ENCODE measurements at regions not wholly inside any gene's neighbourhood (a gene's known extent, or its start where the extent isn't known, plus 50 kb on each side); places are given as distances from the start of the nearest gene placed in this dataset.

DNA sequence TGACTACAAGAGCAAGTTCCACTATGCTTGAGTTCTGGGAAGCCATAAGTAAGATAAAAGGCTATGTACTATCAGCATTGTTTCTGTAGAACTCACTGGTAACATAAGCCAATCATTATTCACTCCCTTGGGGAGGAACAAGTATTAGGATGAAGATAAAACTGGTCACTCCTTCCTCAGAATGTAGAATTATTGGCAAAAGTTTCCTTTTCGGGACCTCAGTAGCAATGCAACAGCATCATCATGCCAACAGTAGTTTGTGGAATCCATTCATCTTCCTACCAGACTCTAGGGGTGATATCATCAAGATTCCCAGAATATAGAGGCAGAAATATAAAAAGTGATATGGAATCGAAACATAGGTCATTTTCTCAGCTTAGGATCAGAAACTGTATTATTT, 209.5 kb downstream of the PLOD2 start:
- Histone ChIP-seq H3K4me1 (no peaks in the 10 kb centered on the region), H3K9me3 (no peaks in the 10 kb centered on the region), H3K4me3 (no peak overlapping the region), H3K27ac (no peak overlapping the region), H3K27me3 (no peaks in the 10 kb centered on the region), H3K36me3 (no peaks in the 10 kb centered on the region)
- no peak for DNase-seq (ENCODE audit: extremely low spot score in 2 of 2)
- intact Hi-C loops (cut with DNase I) = no loop called here
- TF ChIP-seq, protein P1, sequence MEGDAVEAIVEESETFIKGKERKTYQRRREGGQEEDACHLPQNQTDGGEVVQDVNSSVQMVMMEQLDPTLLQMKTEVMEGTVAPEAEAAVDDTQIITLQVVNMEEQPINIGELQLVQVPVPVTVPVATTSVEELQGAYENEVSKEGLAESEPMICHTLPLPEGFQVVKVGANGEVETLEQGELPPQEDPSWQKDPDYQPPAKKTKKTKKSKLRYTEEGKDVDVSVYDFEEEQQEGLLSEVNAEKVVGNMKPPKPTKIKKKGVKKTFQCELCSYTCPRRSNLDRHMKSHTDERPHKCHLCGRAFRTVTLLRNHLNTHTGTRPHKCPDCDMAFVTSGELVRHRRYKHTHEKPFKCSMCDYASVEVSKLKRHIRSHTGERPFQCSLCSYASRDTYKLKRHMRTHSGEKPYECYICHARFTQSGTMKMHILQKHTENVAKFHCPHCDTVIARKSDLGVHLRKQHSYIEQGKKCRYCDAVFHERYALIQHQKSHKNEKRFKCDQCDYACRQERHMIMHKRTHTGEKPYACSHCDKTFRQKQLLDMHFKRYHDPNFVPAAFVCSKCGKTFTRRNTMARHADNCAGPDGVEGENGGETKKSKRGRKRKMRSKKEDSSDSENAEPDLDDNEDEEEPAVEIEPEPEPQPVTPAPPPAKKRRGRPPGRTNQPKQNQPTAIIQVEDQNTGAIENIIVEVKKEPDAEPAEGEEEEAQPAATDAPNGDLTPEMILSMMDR (IDR thresholded peaks at IDR 0.05) = no peak
- TF ChIP-seq POLR2AphosphoS5 (IDR thresholded peaks at IDR 0.05; ENCODE audit: insufficient read depth in 1 of 2, low read depth in 1 of 2) (no peak), POLR2A (IDR thresholded peaks at IDR 0.05) (no peak)

DNA sequence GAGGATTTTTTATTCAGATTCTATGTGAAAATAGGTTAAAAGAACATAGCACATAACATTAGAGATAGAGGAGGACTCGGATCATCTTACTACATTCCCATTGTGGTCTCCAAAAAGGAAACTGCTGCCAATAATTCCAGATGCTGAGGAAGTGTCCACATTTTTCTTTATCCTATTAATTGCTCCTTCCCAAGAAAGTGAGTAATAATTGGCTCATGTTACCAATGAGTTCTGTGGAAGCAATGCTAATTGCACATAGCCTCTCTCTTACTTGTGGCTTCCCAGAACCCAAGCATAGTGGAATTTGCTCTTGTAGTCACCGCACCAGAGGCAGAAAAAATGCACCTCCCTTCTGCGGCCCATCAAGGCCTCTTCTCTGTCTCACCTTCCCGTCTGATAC, 208.4 kb downstream of the PLOD2 start:
- H3K27me3 ChIP-seq = no peaks in the 10 kb centered on the region
- TF ChIP-seq POLR2AphosphoS5 (IDR thresholded peaks at IDR 0.05; ENCODE audit: insufficient read depth in 1 of 2, low read depth in 1 of 2) (no peak), POLR2A (IDR thresholded peaks at IDR 0.05) (no peak)
- TF ChIP-seq, protein P1 (IDR thresholded peaks at IDR 0.05) = no peak
- no peaks in the 10 kb centered on the region for H3K4me1 ChIP-seq
- no peaks in the 10 kb centered on the region for H3K9me3 ChIP-seq
- no peaks in the 10 kb centered on the region for H3K36me3 ChIP-seq
- DNase-seq (ENCODE audit: extremely low spot score in 2 of 2) = no peak
- H3K4me3 ChIP-seq = no peak overlapping the region
- intact Hi-C loops (cut with DNase I) = no loop called here
- H3K27ac ChIP-seq = no peak overlapping the region

- Histone ChIP-seq H3K27ac (no peak overlapping the region), H3K9me3 (no peaks in the 10 kb centered on the region), H3K4me3 (no peak overlapping the region), H3K27me3 (no peaks in the 10 kb centered on the region), H3K36me3 (no peaks in the 10 kb centered on the region), H3K4me1 (no peaks in the 10 kb centered on the region)
- intact Hi-C loops (cut with DNase I) = no loop called here
- DNase-seq (ENCODE audit: extremely low spot score in 2 of 2) = no peak
- TF ChIP-seq, protein P1 (IDR thresholded peaks at IDR 0.05) = no peak
- TF ChIP-seq POLR2AphosphoS5 (IDR thresholded peaks at IDR 0.05; ENCODE audit: insufficient read depth in 1 of 2, low read depth in 1 of 2) (no peak), POLR2A (IDR thresholded peaks at IDR 0.05) (no peak)
Measured at GRCh38 chr3:145953316-145953715, 207.7 kb downstream of the PLOD2 start.

- Histone ChIP-seq H3K27me3 (no peaks in the 10 kb centered on the region), H3K9me3 (no peaks in the 10 kb centered on the region), H3K4me1 (no peaks in the 10 kb centered on the region), H3K4me3 (no peak overlapping the region), H3K36me3 (no peaks in the 10 kb centered on the region), H3K27ac (no peak overlapping the region)
- intact Hi-C loops (cut with DNase I) = no loop called here
- TF ChIP-seq POLR2AphosphoS5 (IDR thresholded peaks at IDR 0.05; ENCODE audit: insufficient read depth in 1 of 2, low read depth in 1 of 2) (no peak), POLR2A (IDR thresholded peaks at IDR 0.05) (no peak)
- DNase-seq (ENCODE audit: extremely low spot score in 2 of 2) = no peak
Measured at GRCh38 chr3:145959457-145960088, 201.4 kb downstream of the PLOD2 start.

- Histone ChIP-seq H3K27me3 (no peaks in the 10 kb centered on the region), H3K4me3 (no peak overlapping the region), H3K27ac (no peak overlapping the region), H3K4me1 (no peaks in the 10 kb centered on the region), H3K36me3 (no peaks in the 10 kb centered on the region), H3K9me3 (no peaks in the 10 kb centered on the region)
- no peak for DNase-seq (ENCODE audit: extremely low spot score in 2 of 2)
- intact Hi-C loops (cut with DNase I) = no loop called here
- TF ChIP-seq POLR2A (IDR thresholded peaks at IDR 0.05) (no peak), POLR2AphosphoS5 (IDR thresholded peaks at IDR 0.05; ENCODE audit: insufficient read depth in 1 of 2, low read depth in 1 of 2) (no peak)
- TF ChIP-seq, protein P1 (IDR thresholded peaks at IDR 0.05) = no peak
Measured at GRCh38 chr3:145963111-145963510, 197.9 kb downstream of the PLOD2 start.
